ENCODE measurements at regions not wholly inside any gene's neighbourhood (a gene's known extent, or its start where the extent isn't known, plus 50 kb on each side); places are given as distances from the start of the nearest gene placed in this dataset.
A peak's percentile ranks its signal among the peaks of the same experiment; 100 is the strongest.

GRCh38 chr15:97446138-97446537 lies 514.4 kb upstream of the ARRDC4 start:
- Mint-ChIP-seq H3K27ac (ENCODE audit: unreplicated experiment) (no peak overlapping the region), H3K4me3 (ENCODE audit: unreplicated experiment) (no peak overlapping the region), H3K9me3 (ENCODE audit: unreplicated experiment) (peaks cover 5% of the 10 kb centered on the region), H3K4me1 (ENCODE audit: unreplicated experiment) (no peaks in the 10 kb centered on the region), H3K36me3 (ENCODE audit: unreplicated experiment) (no peaks in the 10 kb centered on the region), H3K27me3 (ENCODE audit: unreplicated experiment) (no peaks in the 10 kb centered on the region)
- DNase-seq (ENCODE audit: extremely low spot score, unreplicated experiment): no peak
- no peak for TF ChIP-seq CTCF (IDR thresholded peaks at IDR 0.05)

- Mint-ChIP-seq H3K4me3 (ENCODE audit: unreplicated experiment) (no peak overlapping the region), H3K36me3 (ENCODE audit: unreplicated experiment) (no peaks in the 10 kb centered on the region), H3K4me1 (ENCODE audit: unreplicated experiment) (peaks cover 16% of the 10 kb centered on the region), H3K9me3 (ENCODE audit: unreplicated experiment) (no peaks in the 10 kb centered on the region), H3K27me3 (ENCODE audit: unreplicated experiment) (peaks cover 12% of the 10 kb centered on the region), H3K27ac (ENCODE audit: unreplicated experiment) (no peak overlapping the region)
- no peak for TF ChIP-seq CTCF (IDR thresholded peaks at IDR 0.05)
- DNase-seq (ENCODE audit: extremely low spot score, unreplicated experiment): no peak
Measured at GRCh38 chr15:97456521-97457202, 503.8 kb upstream of the ARRDC4 start.

GRCh38 chr15:97457203-97457847 lies 503.2 kb upstream of the ARRDC4 start:
- H3K4me3 Mint-ChIP-seq (ENCODE audit: unreplicated experiment): no peak overlapping the region
- TF ChIP-seq CTCF (IDR thresholded peaks at IDR 0.05): no peak
- H3K9me3 Mint-ChIP-seq (ENCODE audit: unreplicated experiment): no peaks in the 10 kb centered on the region
- H3K27me3 Mint-ChIP-seq (ENCODE audit: unreplicated experiment): peaks cover 12% of the 10 kb centered on the region
- H3K4me1 Mint-ChIP-seq (ENCODE audit: unreplicated experiment): peaks cover 21% of the 10 kb centered on the region
- H3K36me3 Mint-ChIP-seq (ENCODE audit: unreplicated experiment): no peaks in the 10 kb centered on the region
- no peak overlapping the region for H3K27ac Mint-ChIP-seq (ENCODE audit: unreplicated experiment)
- no peak for DNase-seq (ENCODE audit: extremely low spot score, unreplicated experiment)

- no peak for TF ChIP-seq CTCF (IDR thresholded peaks at IDR 0.05)
- Mint-ChIP-seq H3K36me3 (ENCODE audit: unreplicated experiment) (no peaks in the 10 kb centered on the region), H3K27me3 (ENCODE audit: unreplicated experiment) (peaks cover 11% of the 10 kb centered on the region), H3K4me3 (ENCODE audit: unreplicated experiment) (no peak overlapping the region), H3K27ac (ENCODE audit: unreplicated experiment) (no peak overlapping the region), H3K9me3 (ENCODE audit: unreplicated experiment) (no peaks in the 10 kb centered on the region), H3K4me1 (ENCODE audit: unreplicated experiment) (peaks cover 24% of the 10 kb centered on the region)
- no peak for DNase-seq (ENCODE audit: extremely low spot score, unreplicated experiment)
Measured at GRCh38 chr15:97459771-97460170, 500.7 kb upstream of the ARRDC4 start.

GRCh38 chr15:97461226-97461625 lies 499.3 kb upstream of the ARRDC4 start:
- Mint-ChIP-seq H3K36me3 (ENCODE audit: unreplicated experiment) (no peaks in the 10 kb centered on the region), H3K4me1 (ENCODE audit: unreplicated experiment) (peaks cover 24% of the 10 kb centered on the region), H3K9me3 (ENCODE audit: unreplicated experiment) (no peaks in the 10 kb centered on the region), H3K27me3 (ENCODE audit: unreplicated experiment) (peaks cover 16% of the 10 kb centered on the region), H3K27ac (ENCODE audit: unreplicated experiment) (peak overlapping the region; percentile 62), H3K4me3 (ENCODE audit: unreplicated experiment) (no peak overlapping the region)
- no peak for TF ChIP-seq CTCF (IDR thresholded peaks at IDR 0.05)
- no peak for DNase-seq (ENCODE audit: extremely low spot score, unreplicated experiment)

Data from osteocyte (in vitro differentiated cells).